WI38 (cell line): ENCODE measurements at regions not wholly inside any gene's neighbourhood (a gene's known extent, or its start where the extent isn't known, plus 50 kb on each side); places are given as distances from the start of the nearest gene placed in this dataset.
"Not testable (repeated sequence)": the region's sequence is repeated elsewhere in the genome, so short reads cannot be mapped to it uniquely, and the experiment has no call there.

Source experiments
- H3K4me3 ChIP-seq: 2 replicates; pipeline ENCODE4 v1.5.1; 2011; ENCODE audit warnings: low read depth, mild to moderate bottlenecking, control low read depth, low read length
- TF ChIP-seq, protein P1 (sequence below): IDR thresholded peaks from 2 replicates; pipeline ENCODE4 v1.5.1; 2012; ENCODE audit warnings: low read depth, mild to moderate bottlenecking, control low read depth, low read length

DNA sequence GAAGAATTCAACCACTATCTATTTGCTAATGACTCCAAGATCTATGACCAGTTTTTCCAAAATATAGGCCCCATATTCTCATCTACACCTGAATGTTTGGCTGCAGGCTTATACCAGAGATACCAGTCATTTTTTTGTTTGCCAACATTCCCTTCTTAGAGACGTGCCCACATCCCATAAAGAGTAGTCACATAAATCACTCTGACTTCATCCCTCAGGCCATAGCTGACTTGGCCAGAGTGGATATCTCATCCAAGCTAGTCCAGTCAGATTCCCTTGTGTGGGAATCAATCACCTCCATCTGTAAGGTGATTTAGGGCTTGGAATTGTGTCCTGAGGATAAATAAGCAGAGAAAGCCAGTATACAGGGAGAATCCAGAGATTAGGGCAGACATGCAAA, 124.3 kb upstream of the SLC24A2 start:
- H3K4me3 ChIP-seq: no peak overlapping the region
- TF ChIP-seq, protein P1, sequence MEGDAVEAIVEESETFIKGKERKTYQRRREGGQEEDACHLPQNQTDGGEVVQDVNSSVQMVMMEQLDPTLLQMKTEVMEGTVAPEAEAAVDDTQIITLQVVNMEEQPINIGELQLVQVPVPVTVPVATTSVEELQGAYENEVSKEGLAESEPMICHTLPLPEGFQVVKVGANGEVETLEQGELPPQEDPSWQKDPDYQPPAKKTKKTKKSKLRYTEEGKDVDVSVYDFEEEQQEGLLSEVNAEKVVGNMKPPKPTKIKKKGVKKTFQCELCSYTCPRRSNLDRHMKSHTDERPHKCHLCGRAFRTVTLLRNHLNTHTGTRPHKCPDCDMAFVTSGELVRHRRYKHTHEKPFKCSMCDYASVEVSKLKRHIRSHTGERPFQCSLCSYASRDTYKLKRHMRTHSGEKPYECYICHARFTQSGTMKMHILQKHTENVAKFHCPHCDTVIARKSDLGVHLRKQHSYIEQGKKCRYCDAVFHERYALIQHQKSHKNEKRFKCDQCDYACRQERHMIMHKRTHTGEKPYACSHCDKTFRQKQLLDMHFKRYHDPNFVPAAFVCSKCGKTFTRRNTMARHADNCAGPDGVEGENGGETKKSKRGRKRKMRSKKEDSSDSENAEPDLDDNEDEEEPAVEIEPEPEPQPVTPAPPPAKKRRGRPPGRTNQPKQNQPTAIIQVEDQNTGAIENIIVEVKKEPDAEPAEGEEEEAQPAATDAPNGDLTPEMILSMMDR: no peak

DNA sequence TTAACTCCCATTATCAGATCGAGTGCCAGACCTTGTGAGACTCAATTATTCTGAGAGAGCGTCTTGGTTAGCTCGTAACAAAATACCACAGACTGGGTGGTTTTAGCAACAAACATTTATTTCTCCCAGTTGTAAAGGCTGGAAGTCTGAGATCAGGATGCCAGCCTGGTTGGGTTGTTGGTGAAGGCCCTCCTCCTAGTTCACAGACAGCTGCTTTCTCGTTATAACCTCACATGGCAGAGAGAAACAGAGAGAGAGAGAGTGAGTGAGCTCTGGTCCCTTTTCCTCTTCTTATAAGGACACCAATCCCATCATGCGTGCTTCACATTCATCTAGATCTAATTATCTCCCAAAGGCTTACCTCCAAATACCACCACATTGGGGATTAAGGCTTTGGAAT, 114.2 kb upstream of the SLC24A2 start:
- H3K4me3 ChIP-seq: no peak overlapping the region
- TF ChIP-seq, protein P1: no peak

DNA sequence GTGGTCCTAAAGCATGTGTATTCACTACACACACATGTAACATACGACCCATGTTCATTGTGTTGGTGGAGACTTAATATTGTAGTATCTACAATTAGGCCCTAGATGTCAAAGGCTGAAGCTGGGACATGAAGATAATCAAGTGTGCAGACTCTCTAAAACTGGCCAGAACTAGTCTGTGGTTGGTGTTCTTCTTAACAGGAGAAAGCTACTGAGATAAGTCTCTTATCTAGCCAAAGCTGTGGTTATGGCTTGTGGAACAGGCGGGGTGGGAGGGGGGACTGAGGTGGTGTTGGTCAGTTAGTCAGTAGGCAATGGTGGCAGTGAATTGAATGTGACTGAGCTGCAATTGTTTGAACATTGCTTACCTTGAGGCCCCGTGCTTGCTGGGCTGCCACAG, 112.7 kb upstream of the SLC24A2 start:
- no peak overlapping the region for H3K4me3 ChIP-seq
- TF ChIP-seq, protein P1: no peak

- TF ChIP-seq, protein P1: no peak
- H3K4me3 ChIP-seq: no peak overlapping the region
Measured at GRCh38 chr9:19896161-19896560, 107.3 kb upstream of the SLC24A2 start.

DNA sequence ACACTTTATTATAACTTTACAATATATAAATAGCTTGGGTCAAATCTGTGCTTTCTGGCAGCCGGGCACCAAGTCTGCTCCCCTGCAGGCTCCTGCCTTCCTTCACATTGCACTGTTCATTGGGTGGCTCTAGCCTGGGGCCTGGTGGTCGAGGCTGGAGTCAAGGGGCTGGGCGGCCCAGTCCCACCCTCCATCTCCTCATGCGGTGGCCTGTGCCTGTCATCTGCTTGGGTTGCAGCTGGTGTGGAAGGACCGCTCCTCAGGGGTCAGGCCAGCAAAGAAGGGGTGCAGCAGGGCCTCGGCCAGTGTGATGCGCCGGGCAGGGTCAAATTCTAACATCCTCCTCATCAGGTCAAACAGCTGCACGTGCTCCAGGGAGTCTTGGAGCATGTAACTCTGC, 106.7 kb upstream of the SLC24A2 start:
- H3K4me3 ChIP-seq: not testable (repeated sequence)

DNA sequence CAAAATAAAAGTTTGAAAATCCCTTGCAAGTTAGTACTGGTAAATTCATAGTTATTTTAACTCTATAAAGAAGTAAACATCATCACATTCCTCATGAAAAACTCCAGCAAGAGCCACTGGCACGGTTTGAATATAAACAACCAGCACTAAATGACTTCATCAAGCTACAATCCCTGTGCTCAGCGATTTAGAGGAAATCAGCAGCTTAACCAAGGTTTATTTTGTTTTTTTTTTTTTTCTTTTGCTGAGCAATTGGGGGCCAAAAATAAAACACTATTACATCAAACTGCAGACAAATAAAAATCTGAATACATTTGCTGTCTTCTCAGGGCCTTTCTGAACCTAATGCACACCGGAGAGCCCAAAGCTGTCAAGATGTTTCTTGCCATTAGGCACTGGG, 106.2 kb upstream of the SLC24A2 start:
- no peak overlapping the region for H3K4me3 ChIP-seq
- TF ChIP-seq, protein P1: no peak

GRCh38 chr9:19885608-19886007, 96.8 kb upstream of the SLC24A2 start:
- no peak overlapping the region for H3K4me3 ChIP-seq
- TF ChIP-seq, protein P1: no peak

GRCh38 chr9:19879062-19879461, 90.2 kb upstream of the SLC24A2 start:
- no peak overlapping the region for H3K4me3 ChIP-seq
- TF ChIP-seq, protein P1: no peak
